Coronary artery (tissue), 2 donors: ENCODE measurements at regions not wholly inside any gene's neighbourhood (a gene's known extent, or its start where the extent isn't known, plus 50 kb on each side); places are given as distances from the start of the nearest gene placed in this dataset.

ENCODE experiments used
- DNase-seq: peaks from one replicate; pipeline ENCODE4 v3.0.0-alpha.2; 2017; ENCODE audit warnings: low spot score
- H3K27ac ChIP-seq, 2 donors: fragments of 200-600 bp; sonication (generic); one replicate each; pipeline ENCODE4 v1.5.1; 2016 to 2019
- H3K4me3 ChIP-seq: fragments of 200-600 bp; sonication (generic); 2 replicates; pipeline ENCODE4 v1.5.1; 2016; ENCODE audit warnings: mild to moderate bottlenecking, moderate library complexity
- TF ChIP-seq, protein P1 (sequence below): fragments of 200-600 bp; sonication (generic); IDR thresholded peaks from one replicate; pipeline ENCODE4 v1.5.1; 2019; ENCODE audit warnings: antibody characterized with exemption

DNA sequence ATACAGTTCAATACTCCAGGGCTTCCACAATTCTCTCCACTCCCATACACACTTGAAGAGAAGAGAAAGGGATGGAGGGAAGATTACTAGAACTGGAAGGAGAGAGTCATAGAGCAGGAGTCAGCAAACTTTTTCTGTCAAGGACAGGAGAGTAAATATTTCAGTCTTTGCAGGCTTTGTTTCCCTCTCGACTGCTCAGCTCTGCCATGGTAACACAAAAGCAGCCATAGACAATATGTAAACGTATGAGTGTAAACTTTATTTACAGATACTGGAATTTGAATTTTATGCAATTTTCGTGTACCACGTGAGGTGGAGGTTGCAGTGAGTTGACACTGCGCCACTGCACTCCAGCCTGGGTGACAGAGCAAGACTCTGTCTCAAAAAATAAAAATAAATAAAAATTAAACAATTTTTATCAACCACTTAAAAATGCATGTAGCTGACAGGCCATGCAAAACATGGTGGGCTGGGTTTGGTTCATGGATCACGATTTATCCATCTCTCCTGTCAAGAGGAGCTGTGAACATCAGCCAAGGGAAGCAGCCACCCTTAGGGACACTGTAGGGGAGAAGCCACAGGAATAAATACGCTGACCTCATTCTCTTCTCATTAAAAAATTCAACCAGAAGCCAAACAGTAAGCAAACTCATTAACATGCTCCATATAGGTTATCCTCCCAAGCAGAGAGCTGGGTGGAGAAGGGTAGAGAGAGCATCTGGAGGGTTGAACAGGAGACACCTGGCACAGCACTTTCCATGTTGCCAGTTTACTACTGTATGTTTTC, 266.4 kb upstream of the FN1 start:
- TF ChIP-seq, protein P1, sequence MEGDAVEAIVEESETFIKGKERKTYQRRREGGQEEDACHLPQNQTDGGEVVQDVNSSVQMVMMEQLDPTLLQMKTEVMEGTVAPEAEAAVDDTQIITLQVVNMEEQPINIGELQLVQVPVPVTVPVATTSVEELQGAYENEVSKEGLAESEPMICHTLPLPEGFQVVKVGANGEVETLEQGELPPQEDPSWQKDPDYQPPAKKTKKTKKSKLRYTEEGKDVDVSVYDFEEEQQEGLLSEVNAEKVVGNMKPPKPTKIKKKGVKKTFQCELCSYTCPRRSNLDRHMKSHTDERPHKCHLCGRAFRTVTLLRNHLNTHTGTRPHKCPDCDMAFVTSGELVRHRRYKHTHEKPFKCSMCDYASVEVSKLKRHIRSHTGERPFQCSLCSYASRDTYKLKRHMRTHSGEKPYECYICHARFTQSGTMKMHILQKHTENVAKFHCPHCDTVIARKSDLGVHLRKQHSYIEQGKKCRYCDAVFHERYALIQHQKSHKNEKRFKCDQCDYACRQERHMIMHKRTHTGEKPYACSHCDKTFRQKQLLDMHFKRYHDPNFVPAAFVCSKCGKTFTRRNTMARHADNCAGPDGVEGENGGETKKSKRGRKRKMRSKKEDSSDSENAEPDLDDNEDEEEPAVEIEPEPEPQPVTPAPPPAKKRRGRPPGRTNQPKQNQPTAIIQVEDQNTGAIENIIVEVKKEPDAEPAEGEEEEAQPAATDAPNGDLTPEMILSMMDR, result no peak
- no peak overlapping the region for H3K4me3 ChIP-seq
- DNase-seq, result no peak
- no peak overlapping the region for H3K27ac ChIP-seq

DNA sequence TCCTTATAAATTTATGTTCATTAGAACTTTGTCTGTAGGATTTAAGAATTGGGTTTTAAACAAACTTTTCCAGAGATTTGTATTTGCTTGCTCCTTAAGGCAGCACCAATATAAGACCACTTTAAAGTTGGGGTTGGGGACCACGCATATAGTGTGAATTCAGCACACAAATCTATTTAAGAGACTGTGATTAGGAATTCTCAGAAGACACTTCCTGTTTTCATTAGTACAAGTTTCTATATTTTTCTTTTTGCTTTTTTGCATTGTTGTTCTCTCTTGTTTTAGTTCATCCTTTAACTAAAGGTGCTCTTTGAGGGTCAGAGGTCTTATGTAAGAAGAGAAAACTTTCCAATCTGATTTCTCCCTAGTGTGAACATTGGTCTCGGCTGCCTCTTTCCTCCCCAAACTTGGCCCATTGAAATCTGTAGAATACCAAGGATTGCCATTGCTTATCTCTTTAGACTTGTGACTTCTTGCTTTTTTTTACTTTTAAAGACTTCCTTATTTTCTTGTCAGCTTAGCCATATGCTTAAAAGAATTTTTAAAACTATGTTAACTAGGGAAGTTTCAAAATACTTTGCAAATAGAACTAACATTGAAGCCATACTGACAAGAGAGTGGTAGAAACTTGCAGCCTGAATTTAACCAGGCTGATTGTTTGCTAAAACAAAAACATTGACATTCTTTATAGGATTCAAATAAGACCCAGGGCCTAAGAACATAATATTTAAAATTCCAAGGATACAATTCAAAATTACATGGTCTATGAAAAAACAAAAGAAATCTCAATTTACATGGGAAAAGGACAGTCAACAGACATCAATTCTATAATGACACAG, 264.1 kb upstream of the FN1 start:
- H3K27ac ChIP-seq, result no peak overlapping the region
- TF ChIP-seq, protein P1, result no peak
- no peak for DNase-seq

DNA sequence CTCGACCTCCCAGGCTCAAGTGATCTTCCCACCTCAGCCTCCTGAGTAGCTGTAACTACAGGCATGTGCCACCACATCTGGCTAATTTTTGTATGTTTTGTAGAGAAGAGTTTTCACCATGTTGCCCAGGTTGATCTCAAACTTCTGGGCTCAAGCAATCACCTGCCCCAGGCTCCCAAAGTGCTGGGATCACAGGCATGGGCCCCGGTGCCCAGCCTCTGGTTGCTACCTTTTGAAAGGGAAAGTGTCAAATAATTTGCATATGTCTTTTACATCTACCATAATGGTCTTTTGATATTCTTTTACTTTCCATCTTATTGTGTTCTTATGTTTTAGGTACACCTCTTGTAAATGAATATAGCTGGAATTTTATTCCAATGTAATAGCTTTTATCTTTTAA, 263.1 kb upstream of the FN1 start:
- H3K27ac ChIP-seq, result no peak overlapping the region

More for the DNA sequence above, 264.1 kb upstream of the FN1 start:
- H3K4me3 ChIP-seq, result no peak overlapping the region

DNA sequence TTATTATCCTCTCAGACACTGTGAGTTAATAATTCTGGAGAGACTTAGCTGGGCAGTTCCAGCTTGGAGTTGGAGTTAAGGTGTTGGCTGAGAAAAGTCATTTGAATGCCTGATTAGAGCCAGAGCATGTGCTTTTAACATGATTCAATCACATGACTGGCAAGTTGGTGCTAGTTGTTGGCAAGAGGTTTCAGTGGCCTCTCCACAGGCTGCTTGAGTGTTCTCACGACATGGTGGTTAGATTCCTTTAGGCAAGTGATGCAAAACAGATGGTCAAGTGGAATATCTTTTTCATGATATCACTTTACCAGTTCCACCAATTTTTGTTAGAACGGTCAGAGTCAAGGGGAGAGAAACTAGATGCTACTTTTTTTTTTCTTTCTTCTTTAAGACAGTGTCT, 262.7 kb upstream of the FN1 start:
- TF ChIP-seq, protein P1, result no peak
- Histone ChIP-seq H3K27ac (no peak overlapping the region), H3K4me3 (no peak overlapping the region)
- DNase-seq, result no peak

More for the DNA sequence above, 263.1 kb upstream of the FN1 start:
- H3K4me3 ChIP-seq, result no peak overlapping the region
- DNase-seq, result no peak
- TF ChIP-seq, protein P1, result no peak

DNA sequence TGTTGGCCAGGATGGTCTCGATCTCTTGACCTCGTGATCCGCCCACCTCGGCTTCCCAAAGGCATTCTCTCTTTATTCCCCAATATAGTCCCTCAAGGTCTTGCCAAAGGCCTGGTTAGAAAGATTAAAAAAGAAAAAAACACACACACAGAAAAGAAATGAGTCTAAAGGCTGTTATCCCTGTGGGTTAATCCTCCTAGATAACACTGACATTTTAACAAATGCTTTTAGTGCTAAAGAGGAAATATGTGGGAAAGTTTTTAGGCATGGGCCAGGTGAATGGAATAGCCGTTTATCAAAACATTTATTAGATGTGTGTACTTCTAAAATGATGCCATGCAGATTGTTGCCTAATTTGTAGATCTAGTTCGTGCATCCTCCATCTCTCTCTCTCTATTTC, 261.6 kb upstream of the FN1 start:
- Histone ChIP-seq H3K27ac (no peak overlapping the region), H3K4me3 (no peak overlapping the region)
- TF ChIP-seq, protein P1, result no peak
- no peak for DNase-seq

DNA sequence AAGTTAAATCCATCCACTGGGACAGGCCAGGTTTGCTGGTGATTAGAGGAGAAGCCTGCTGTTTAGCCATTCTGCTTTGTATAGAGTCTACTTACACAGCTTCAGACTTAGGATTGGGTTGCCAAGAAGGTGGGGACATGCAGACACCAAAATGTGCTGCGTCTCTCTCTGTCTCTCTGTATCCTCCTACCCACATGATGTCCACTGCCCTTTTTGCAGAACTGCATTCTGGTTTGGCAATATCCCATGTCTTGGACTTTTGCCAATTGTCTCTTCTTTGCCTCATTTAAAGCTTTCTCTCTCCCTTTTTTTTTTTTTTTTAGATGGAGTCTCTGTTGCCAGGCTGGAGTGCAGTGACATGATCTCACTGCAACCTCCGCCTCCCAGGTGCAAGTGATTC, 261.1 kb upstream of the FN1 start:
- no peak for DNase-seq
- TF ChIP-seq, protein P1, result no peak
- Histone ChIP-seq H3K27ac (no peak overlapping the region), H3K4me3 (no peak overlapping the region)

DNA sequence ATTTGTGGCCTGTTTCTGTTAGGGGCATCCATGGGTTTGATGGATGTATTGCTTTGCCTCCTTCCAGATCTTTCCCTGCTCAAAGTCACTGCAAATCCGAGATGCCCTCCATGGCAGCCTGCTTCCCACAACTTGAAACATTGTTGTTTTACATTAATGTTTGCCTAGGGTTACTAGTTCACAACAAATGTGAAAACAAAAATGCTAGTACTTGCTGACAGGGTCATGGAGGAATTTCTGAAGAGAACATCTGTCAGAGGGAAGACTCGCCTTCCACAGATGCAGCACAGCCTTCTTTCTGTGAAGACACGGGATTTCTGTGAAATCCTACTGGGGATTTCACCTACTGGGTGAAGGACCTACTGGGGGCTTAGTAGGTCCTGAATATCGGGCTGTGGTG, 260.0 kb upstream of the FN1 start:
- Histone ChIP-seq H3K4me3 (no peak overlapping the region), H3K27ac (no peak overlapping the region)
- no peak for DNase-seq
- TF ChIP-seq, protein P1, result no peak
